Head of caudate nucleus (tissue), 42 donors: ENCODE measurements at regions not wholly inside any gene's neighbourhood (a gene's known extent, or its start where the extent isn't known, plus 50 kb on each side); places are given as distances from the start of the nearest gene placed in this dataset.
"Not testable (repeated sequence)": the region's sequence is repeated elsewhere in the genome, so short reads cannot be mapped to it uniquely, and the experiment has no call there.

Experiments used
- DNase-seq, 42 donors: peaks; one replicate each; pipeline versions ENCODE4 v3.0.0 to v3.0.0-alpha.2; 2020 to 2021; ENCODE audit warnings: mixed read lengths in 7 of 42
- intact Hi-C: fragments of 100-400 bp; cut with DNase I; formaldehyde crosslinking; loops from one replicate; pipeline ENCODE4 v1.15.0; 2022

DNA sequence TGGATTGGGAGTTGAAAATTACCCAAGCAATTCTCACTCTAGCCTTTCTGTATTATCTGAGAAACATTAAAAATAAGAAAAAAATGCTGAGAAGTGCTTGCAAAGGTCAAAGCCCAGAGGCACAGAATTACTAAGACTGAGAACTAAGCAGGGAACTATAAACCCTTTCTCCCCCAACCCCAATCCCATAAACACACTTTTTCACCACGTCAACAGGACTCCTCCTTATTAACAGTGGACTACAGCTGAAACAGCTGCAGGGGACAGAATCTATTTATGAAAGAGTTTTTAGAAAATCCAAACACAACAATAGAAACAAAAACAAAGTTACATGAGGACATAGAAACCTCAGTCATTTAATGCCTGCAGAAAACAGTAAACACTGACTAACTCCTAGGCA, 984.1 kb downstream of the TRAM1L1 start:
- DNase-seq = no peak
- intact Hi-C loops = no loop called here

DNA sequence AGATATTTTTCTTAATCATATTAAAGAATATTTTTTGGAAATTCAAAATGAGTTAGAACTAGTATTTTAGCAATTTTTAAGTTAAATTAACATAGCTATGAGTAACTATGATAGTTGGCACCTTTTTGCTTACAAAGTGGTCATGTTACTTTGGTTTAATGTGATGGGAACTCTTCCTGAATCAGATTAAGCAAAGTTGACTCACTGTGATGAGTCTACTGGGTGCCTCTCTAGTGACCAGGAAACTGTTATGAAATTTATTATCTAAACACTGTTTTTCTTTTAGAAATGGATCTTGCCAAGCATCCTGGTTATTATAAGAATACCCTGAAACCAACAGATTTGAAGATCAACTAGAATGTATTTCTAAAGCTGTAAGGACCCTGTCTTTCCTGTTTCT, 985.8 kb downstream of the TRAM1L1 start:
- DNase-seq = no peak
- intact Hi-C loops = no loop called here

- DNase-seq, intact Hi-C loops: not testable (repeated sequence)
Measured at GRCh38 chr4:116097353-116097752, 983.9 kb upstream of the NDST4 start.

DNA sequence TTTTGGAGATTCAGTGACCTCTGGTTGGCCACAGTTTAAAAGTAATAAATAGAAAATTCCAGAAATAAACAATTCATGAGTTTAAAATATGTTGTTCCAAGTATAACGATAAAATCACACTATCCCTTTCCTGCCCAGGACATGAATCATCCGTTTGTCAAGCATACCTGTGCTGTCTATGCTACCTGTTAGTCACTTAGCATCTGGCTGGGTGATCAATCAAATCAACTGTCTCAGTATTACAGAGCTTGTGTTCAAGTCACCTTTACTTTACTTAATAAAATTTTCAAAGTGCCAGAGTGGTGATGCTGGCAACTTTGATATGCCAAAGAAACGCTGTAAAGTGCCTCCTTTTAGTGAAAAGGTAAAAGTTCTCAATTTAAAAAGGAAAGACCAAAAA, 979.5 kb upstream of the NDST4 start:
- intact Hi-C loops = no loop called here
- no peak for DNase-seq

DNA sequence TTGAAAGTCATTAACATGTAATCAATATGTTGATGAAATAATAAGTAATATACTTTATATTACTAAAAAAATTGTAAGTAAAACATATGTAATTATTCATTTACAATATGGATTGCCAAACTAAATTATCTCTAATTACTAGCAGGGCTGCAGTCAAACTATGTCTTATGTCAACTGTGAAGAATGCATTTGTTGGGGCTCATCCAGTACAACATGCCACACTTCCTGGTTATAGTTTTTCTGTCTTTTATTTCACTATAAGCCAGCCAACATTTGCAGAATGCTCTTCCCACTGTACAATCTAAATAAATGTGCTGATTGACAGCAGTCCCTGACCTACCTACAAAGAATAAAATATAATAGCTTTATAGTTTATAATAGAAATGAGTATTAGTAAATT, 975.4 kb upstream of the NDST4 start:
- no peak for DNase-seq
- intact Hi-C loops = no loop called here

DNA sequence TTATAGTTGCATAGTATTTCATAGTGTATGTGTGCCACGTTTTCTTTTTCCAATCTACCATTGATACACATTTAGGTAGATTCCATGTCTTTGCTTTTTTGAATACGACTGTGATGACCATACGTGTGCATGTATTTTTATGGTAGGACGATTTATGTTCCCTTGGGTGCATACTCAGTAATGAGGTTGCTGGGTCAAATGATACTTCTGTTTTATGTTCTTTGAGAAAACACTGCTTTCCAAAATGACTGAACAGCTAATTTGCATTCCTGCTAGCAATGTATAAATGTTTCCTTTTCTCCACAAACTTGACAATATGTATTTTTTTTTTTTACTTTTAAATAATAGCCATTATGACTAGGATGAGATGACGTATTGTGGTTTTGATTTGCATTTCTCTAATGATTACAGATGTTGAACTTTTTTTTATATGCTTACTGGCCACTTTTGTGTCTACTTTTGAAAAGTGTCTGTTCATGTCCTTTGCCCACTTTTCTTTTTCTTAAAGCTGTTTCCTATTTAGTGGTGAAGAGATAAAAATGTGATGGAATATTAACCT, 969.5 kb upstream of the NDST4 start:
- no peak for DNase-seq
- intact Hi-C loops = no loop called here

GRCh38 chr4:116073051-116073450, 959.6 kb upstream of the NDST4 start:
- intact Hi-C loops = no loop called here

DNA sequence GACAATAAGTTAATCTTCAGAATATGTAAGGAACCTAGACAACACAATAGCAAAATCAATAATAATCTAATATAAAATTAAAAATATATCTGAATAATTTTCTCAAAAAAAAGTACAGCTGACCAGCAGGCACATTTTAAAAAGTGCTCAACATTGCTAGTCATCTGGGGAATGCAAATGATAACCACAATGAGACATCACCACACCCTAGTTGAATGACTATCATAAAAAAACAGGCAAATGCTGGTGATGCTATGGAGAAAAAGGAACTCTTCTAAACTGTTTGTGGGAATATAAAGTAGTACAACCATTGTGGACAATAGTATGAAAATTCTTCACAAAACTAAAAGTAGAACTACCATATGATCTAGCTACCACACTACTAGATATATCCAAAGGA, 956.9 kb upstream of the NDST4 start:
- no peak for DNase-seq
- intact Hi-C loops = no loop called here

More at GRCh38 chr4:116073051-116073450, 959.6 kb upstream of the NDST4 start:
- DNase-seq = no peak

- intact Hi-C loops = no loop called here
- no peak for DNase-seq
Measured at GRCh38 chr4:116066711-116067245, 953.4 kb upstream of the NDST4 start.

GRCh38 chr4:116064331-116064730, 950.9 kb upstream of the NDST4 start:
- no peak for DNase-seq
- intact Hi-C loops = no loop called here

DNA sequence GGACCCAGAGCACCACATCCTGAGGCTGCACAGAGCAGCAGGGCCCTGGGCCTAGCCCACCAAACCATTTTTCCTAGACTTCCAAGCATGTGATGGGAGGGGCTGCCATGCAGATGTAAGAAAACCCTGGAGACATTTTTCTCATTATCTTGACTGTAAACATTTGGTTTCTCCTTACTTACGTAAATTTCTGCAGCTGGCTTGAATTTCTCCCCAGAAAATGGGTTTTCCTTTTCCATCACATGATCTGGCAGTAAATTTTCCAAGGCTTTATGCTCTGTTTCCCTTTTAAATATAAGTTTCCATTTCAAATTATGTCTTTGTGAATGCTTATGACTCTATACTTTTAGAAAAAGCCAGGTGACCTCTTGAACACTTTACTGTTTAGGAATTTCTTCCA, 945.9 kb upstream of the NDST4 start:
- intact Hi-C loops = no loop called here
- no peak for DNase-seq

GRCh38 chr4:116058129-116058528, 944.7 kb upstream of the NDST4 start:
- DNase-seq = no peak
- intact Hi-C loops = no loop called here

- intact Hi-C loops = no loop called here
- DNase-seq = no peak
Measured at GRCh38 chr4:116055857-116056827, 942.7 kb upstream of the NDST4 start.

DNA sequence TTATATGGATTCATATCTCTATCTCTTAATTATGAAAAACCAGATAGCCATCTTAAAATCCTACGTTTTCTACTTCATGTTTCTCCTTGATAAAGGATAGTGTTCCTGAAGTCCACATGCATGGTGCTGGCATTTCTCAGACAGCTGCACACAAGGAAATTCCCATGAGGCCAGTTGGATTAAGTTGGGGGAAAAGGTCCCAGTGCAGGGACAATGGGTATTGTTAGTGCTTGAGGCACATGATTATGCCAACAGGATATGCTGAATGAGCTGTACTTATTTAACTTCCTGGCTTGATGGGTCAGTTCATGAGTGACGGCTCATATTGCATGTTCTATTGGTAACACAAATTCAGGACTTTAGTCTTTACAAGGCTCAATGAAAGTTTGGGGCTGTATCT, 913.9 kb upstream of the NDST4 start:
- DNase-seq = no peak
- intact Hi-C loops = no loop called here

DNA sequence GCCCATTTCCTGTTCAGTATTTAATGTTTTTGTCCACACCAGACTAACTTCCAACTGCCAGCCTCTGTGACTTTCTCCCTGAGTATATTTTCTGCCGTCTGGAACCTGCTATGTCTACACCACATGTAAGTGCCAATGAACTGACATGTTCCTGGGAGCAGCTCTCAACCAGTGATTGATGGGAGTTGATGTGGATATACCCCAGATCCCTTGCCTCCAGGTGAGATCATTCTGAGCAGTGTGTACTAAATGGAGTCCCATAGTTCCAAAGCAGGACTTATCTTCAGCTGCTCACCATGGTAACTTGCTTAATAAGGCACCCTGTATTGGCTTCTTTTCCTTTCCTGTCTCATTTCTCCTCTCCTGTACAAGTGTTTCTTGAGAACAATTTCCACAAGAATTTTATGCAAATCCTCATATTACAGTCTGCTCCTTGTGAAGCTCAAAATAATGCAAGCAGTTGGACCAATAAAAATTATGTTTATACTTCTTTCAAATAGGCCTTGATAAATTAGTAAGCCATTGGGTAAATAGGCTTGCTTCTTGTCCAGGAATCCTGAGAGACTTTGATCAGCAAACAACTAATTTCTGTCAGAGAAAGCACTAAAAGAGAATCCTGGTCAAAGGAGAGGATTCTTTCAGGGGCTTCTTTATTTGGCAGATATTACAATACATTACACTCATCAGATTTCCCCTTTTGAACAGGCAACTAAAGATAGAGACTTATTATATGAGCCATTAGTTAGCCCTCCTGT, 911.7 kb upstream of the NDST4 start:
- DNase-seq = no peak
- intact Hi-C loops = no loop called here

DNA sequence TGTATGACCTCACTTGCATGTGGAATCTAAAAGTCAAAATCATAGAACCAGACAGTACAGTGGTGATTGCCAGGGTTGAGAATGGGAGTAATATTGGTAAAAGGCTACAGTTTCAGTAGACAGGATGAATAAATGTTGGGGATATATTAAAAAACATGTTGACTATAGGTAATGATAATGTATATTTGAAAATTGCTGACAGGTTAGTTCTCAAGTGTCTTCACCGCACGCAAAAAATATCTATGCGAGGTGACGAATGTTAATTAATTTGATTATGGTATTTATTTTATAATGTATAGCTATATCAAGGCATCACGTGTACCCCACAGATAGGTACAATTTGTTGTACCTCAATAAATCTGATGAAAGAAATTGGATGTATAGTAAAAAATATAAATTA, 909.6 kb upstream of the NDST4 start:
- DNase-seq = no peak
- intact Hi-C loops = no loop called here

DNA sequence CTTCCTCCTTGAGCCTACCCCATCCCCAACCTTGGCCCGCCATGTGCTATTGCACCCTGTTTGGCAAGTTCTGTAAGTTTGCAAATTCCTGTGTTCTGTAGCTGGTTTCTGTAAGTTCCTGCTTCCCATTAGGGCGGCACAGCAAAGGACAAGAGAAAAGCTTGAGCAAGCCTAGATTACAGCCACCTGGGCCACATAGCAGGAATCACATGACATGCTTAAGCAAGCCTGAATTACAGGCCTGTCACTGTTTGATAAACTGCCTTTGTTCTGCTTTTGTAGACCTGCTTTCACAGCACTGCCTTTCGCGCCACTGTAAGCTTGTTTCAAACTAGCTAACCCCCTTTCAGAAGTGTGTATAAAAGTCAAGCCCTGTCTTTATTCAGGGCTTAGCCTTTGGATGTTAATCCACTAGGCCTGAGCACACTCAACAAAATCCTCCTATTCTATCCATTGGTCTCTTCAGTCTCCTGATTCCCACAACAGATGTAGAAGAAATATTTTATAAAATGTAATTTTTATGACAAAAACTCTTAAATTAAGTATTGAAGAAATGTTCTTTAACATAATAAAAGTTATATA, 906.8 kb upstream of the NDST4 start:
- no peak for DNase-seq
- intact Hi-C loops = no loop called here

DNA sequence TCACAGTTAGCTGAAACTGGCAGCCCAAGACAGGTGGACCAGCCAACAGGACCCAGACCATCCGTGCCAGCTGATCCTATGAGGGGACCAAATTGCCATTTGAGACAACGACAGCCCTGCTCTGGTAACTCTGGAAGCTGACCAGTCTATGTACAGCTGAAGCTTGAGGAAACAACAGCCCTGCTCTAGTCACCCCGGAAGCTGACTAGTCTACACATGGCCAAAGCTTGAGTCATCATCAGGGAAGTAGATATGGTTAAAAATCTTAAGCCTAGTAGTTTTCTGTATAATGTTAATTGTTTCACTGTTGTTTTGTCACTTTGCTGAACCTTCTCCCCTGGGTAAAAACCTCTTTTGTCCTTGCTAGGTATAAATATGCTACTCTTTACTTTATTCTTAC, 905.4 kb upstream of the NDST4 start:
- intact Hi-C loops = no loop called here
- no peak for DNase-seq

- DNase-seq = no peak
- intact Hi-C loops = no loop called here
Measured at GRCh38 chr4:116016201-116016600, 902.8 kb upstream of the NDST4 start.

GRCh38 chr4:116015549-116015948, 902.1 kb upstream of the NDST4 start:
- intact Hi-C loops = no loop called here
- no peak for DNase-seq
